H1 (cell line): ENCODE measurements at regions not wholly inside any gene's neighbourhood (a gene's known extent, or its start where the extent isn't known, plus 50 kb on each side); places are given as distances from the start of the nearest gene placed in this dataset.

Source experiments
- CTCF ChIA-PET: fragments of 300-600 bp; sonication (Branson Sonifier 250); formaldehyde crosslinking; loops from one replicate; lab custom pipeline; 2021; ENCODE audit not compliant: partially characterized antibody; lab: Charles Lee
- POLR2A ChIA-PET: fragments of 300-600 bp; sonication (Branson Sonifier 250); formaldehyde crosslinking; loops from one replicate; lab custom pipeline; 2021; ENCODE audit warnings: inconsistent platforms; ENCODE audit not compliant: partially characterized antibody; lab: Charles Lee
- DNase-seq, 2 experiments: peaks; one replicate each; pipeline versions ENCODE4 v3.0.0 to v3.0.0-alpha.2; 2010 to 2022; ENCODE audit warnings: low spot score in 2 of 2, low read depth in 1 of 2, mixed read lengths in 1 of 2
- FAIRE-seq: peaks from 2 replicates; lab custom pipeline; 2011; peaks lifted over from hg19 to GRCh38; lab: Jason Lieb, UNC
- H2AFZ ChIP-seq: 2 replicates; pipeline ENCODE4 v1.8.1; 2012; ENCODE audit warnings: low read length, inconsistent platforms
- H2AK5ac ChIP-seq: 2 replicates; pipeline ENCODE4 v1.6.1; 2013; ENCODE audit warnings: low read depth, low read length
- H2BK120ac ChIP-seq: replicated peaks from 2 replicates; pipeline ENCODE3; 2013; ENCODE audit warnings: low read depth, low read length, inconsistent platforms
- H2BK12ac ChIP-seq: 2 replicates; pipeline ENCODE4 v1.6.1; 2013; ENCODE audit warnings: low read depth, low read length
- H2BK15ac ChIP-seq: 2 replicates; pipeline ENCODE4 v1.6.1; 2013; ENCODE audit warnings: low read length
- H2BK20ac ChIP-seq: 2 replicates; pipeline ENCODE4 v1.6.1; 2013; ENCODE audit warnings: low read length
- H2BK5ac ChIP-seq: 2 replicates; pipeline ENCODE4 v1.6.1; 2013; ENCODE audit warnings: low read depth, low read length
- H3K14ac ChIP-seq: 2 replicates; pipeline ENCODE4 v1.6.1; 2013; ENCODE audit warnings: inconsistent platforms; ENCODE audit not compliant: insufficient read length
- H3K18ac ChIP-seq: 2 replicates; pipeline ENCODE4 v1.6.1; 2013; ENCODE audit warnings: low read length; ENCODE audit errors: extremely low read depth
- H3K23ac ChIP-seq: 2 replicates; pipeline ENCODE4 v1.6.1; 2013; ENCODE audit warnings: inconsistent platforms; ENCODE audit not compliant: insufficient read length
- H3K23me2 ChIP-seq: 2 replicates; pipeline ENCODE4 v1.6.1; 2013; ENCODE audit warnings: low read depth, low read length
- H3K27ac ChIP-seq: 2 replicates; pipeline ENCODE4 v1.6.1; 2011; ENCODE audit warnings: low read depth, low read length, inconsistent platforms
- H3K27me3 ChIP-seq, 4 experiments: replicated peaks in 1 of 4; 1 replicate in 1 of 4; 2 replicates in 3 of 4; pipeline versions ENCODE4 v1.6.1 to v1.8.1; 2011 to 2013; ENCODE audit warnings: low read length in 3 of 4, mild to moderate bottlenecking in 3 of 4, inconsistent platforms in 2 of 4, mixed read lengths in 2 of 4, moderate library complexity in 1 of 4; ENCODE audit not compliant: control insufficient read depth in 3 of 4, insufficient read depth in 3 of 4; ENCODE audit errors: extremely low read depth in 1 of 4
- H3K36me3 ChIP-seq, 4 experiments: 2 replicates each; pipeline versions ENCODE4 v1.6.1 to v1.8.1; 2011 to 2013; ENCODE audit warnings: mild to moderate bottlenecking in 4 of 4, low read length in 3 of 4, moderate library complexity in 2 of 4, control low read depth in 1 of 4, inconsistent platforms in 1 of 4; ENCODE audit not compliant: insufficient read depth in 4 of 4, control insufficient read depth in 2 of 4
- H3K4ac ChIP-seq: replicated peaks from 2 replicates; pipeline ENCODE3; 2013; ENCODE audit warnings: low read length, low read depth, mixed read lengths, inconsistent platforms; ENCODE audit not compliant: insufficient read length
- H3K4me1 ChIP-seq, 4 experiments: replicated peaks in 1 of 4; 1 replicate in 1 of 4; 2 replicates in 3 of 4; pipeline versions ENCODE4 v1.6.1 to v1.8.1; 2011 to 2013; ENCODE audit warnings: low read length in 3 of 4, inconsistent platforms in 2 of 4, mixed read lengths in 1 of 4; ENCODE audit not compliant: insufficient read depth in 4 of 4, control insufficient read depth in 3 of 4
- H3K4me2 ChIP-seq, 2 experiments: 2 replicates each; pipeline versions ENCODE4 v1.6.1 to v1.8.1; 2011 to 2013; ENCODE audit warnings: low read depth in 2 of 2, low read length in 2 of 2, control low read depth in 1 of 2, inconsistent platforms in 1 of 2, mild to moderate bottlenecking in 1 of 2; ENCODE audit not compliant: insufficient read depth in 1 of 2
- H3K4me3 ChIP-seq, 4 experiments: fragments of 200-600, 300-600 bp in 1 of 4; sonication (generic), shearing (Covaris generic), sonication (Bioruptor Twin) in 1 of 4; 2 replicates each; pipeline versions ENCODE4 v1.5.1 to v1.8.1; 2011 to 2016; ENCODE audit warnings: low read length in 4 of 4, low read depth in 3 of 4, control low read depth in 2 of 4, inconsistent platforms in 2 of 4, mild to moderate bottlenecking in 2 of 4, mixed read lengths in 1 of 4, moderate library complexity in 1 of 4; ENCODE audit not compliant: insufficient read depth in 2 of 4; ENCODE audit errors: extremely low read depth in 1 of 4
- H3K56ac ChIP-seq: replicated peaks from 2 replicates; pipeline ENCODE3; 2013; ENCODE audit warnings: low read depth, mild to moderate bottlenecking, mixed read lengths, low read length, inconsistent platforms; ENCODE audit not compliant: insufficient read length
- H3K79me1 ChIP-seq: 2 replicates; pipeline ENCODE4 v1.6.1; 2013; ENCODE audit warnings: low read depth, low read length, control low read depth
- H3K79me2 ChIP-seq, 2 experiments: 2 replicates each; pipeline versions ENCODE4 v1.6.1 to v1.8.1; 2012 to 2013; ENCODE audit warnings: low read length in 2 of 2, mild to moderate bottlenecking in 2 of 2, inconsistent platforms in 1 of 2; ENCODE audit not compliant: insufficient read depth in 2 of 2, control insufficient read depth in 1 of 2
- H3K9ac ChIP-seq, 4 experiments: replicated peaks in 1 of 4; 1 replicate in 1 of 4; 2 replicates in 3 of 4; pipeline versions ENCODE4 v1.6.1 to v1.8.1; 2011 to 2013; ENCODE audit warnings: low read depth in 3 of 4, low read length in 3 of 4, control low read depth in 2 of 4, mild to moderate bottlenecking in 2 of 4, moderate library complexity in 2 of 4, inconsistent platforms in 1 of 4; ENCODE audit errors: extremely low read depth in 1 of 4
- H3K9me3 ChIP-seq, 2 experiments: 2 replicates each; pipeline versions ENCODE4 v1.6.1 to v1.8.1; 2012 to 2013; ENCODE audit warnings: mild to moderate bottlenecking in 2 of 2, moderate library complexity in 2 of 2, control low read depth in 1 of 2, inconsistent platforms in 1 of 2, low read depth in 1 of 2, low read length in 1 of 2, mixed read lengths in 1 of 2; ENCODE audit not compliant: insufficient read depth in 2 of 2
- H4K20me1 ChIP-seq, 2 experiments: replicated peaks in 1 of 2; 2 replicates each; pipeline versions ENCODE3 to v1.8.1; 2011 to 2013; ENCODE audit warnings: inconsistent platforms in 2 of 2, low read length in 2 of 2, mild to moderate bottlenecking in 1 of 2; ENCODE audit not compliant: insufficient read depth in 2 of 2, control insufficient read depth in 1 of 2
- H4K5ac ChIP-seq: 2 replicates; pipeline ENCODE4 v1.6.1; 2013; ENCODE audit warnings: low read length, low read depth, mixed read lengths, inconsistent platforms; ENCODE audit not compliant: insufficient read length
- H4K8ac ChIP-seq: 2 replicates; pipeline ENCODE4 v1.8.0; 2013; ENCODE audit warnings: mild to moderate bottlenecking, moderate library complexity, low read length, inconsistent platforms; ENCODE audit not compliant: insufficient read depth; ENCODE audit errors: extremely low read depth
- H4K91ac ChIP-seq: replicated peaks from 2 replicates; pipeline ENCODE3; 2013; ENCODE audit warnings: low read length, mixed read lengths, inconsistent platforms; ENCODE audit not compliant: insufficient read length
- CREB1 ChIP-seq: IDR thresholded peaks from 2 replicates; pipeline ENCODE4 v1.6.1; 2012; ENCODE audit warnings: inconsistent platforms
- EGR1 ChIP-seq: IDR thresholded peaks from 2 replicates; pipeline ENCODE4 v1.6.1; 2011; ENCODE audit warnings: low read depth, low read length, borderline replicate concordance
- EP300 ChIP-seq, 2 experiments: IDR thresholded peaks; 1 replicate in 1 of 2; 2 replicates in 1 of 2; pipeline ENCODE4 v1.6.1; 2011 to 2012; ENCODE audit warnings: low read depth in 2 of 2, low read length in 2 of 2, mild to moderate bottlenecking in 2 of 2, borderline replicate concordance in 1 of 2, inconsistent platforms in 1 of 2, moderate library complexity in 1 of 2
- FOSL1 ChIP-seq: IDR thresholded peaks from 2 replicates; pipeline ENCODE4 v1.6.1; 2011; ENCODE audit warnings: mild to moderate bottlenecking, low read depth, low read length, moderate library complexity; ENCODE audit not compliant: insufficient read depth
- GABPA ChIP-seq: IDR thresholded peaks from 2 replicates; pipeline ENCODE4 v1.6.1; 2011; ENCODE audit warnings: mild to moderate bottlenecking, low read length, moderate library complexity, borderline replicate concordance; ENCODE audit not compliant: insufficient read depth
- PHF8 ChIP-seq: fragments of 200-600 bp; sonication (generic); conservative IDR thresholded peaks from 2 replicates; pipeline ENCODE4 v1.7.1; 2012; ENCODE audit warnings: low read depth, mild to moderate bottlenecking, inconsistent platforms, low read length, moderate library complexity
- POLR2A ChIP-seq, 2 experiments: IDR thresholded peaks; 1 replicate in 1 of 2; 2 replicates in 1 of 2; pipeline ENCODE4 v1.6.1; 2011; ENCODE audit warnings: low read depth in 2 of 2, low read length in 2 of 2, mild to moderate bottlenecking in 2 of 2; ENCODE audit errors: control extremely low read depth in 1 of 2
- POU5F1 ChIP-seq: IDR thresholded peaks from 2 replicates; pipeline ENCODE4 v1.6.1; 2011; ENCODE audit warnings: low read depth, mild to moderate bottlenecking, low read length, moderate library complexity
- SAP30 ChIP-seq: fragments of 300-600 bp; sonication (generic); IDR thresholded peaks from 2 replicates; pipeline ENCODE4 v1.7.1; 2012; ENCODE audit warnings: low read length, moderate library complexity, mild to moderate bottlenecking, inconsistent platforms; ENCODE audit not compliant: insufficient read depth, insufficient replicate concordance
- SRF ChIP-seq: IDR thresholded peaks from 2 replicates; pipeline ENCODE4 v1.6.1; 2011; ENCODE audit warnings: mild to moderate bottlenecking, low read depth, low read length, moderate library complexity
- SUZ12 ChIP-seq: fragments of 200-600 bp; sonication (generic); IDR thresholded peaks from 2 replicates; pipeline ENCODE4 v1.6.1; 2012; ENCODE audit warnings: mild to moderate bottlenecking, inconsistent platforms, low read length, moderate library complexity, mixed read lengths
- TAF1 ChIP-seq: IDR thresholded peaks from 2 replicates; pipeline ENCODE4 v1.6.1; 2011; ENCODE audit warnings: mild to moderate bottlenecking, low read depth, low read length
- YY1 ChIP-seq: IDR thresholded peaks from 2 replicates; pipeline ENCODE4 v1.6.1; 2011; ENCODE audit warnings: low read depth, mild to moderate bottlenecking, low read length
- ZNF274 ChIP-seq: IDR thresholded peaks from 2 replicates; pipeline ENCODE4 v1.7.0; 2012; ENCODE audit warnings: low read length, borderline replicate concordance; ENCODE audit errors: extremely low read depth
- WGBS, 2 experiments: shearing (Covaris generic) in 1 of 2; methylation state at CpG; one replicate each; pipeline versions ENCODE4 v1.1.6 to v1.1.7; 2013 to 2015; ENCODE audit warnings: low lambda C conversion rate in 2 of 2, mixed read lengths in 2 of 2, inconsistent platforms in 1 of 2, low coverage in 1 of 2, missing lambda C conversion rate in 1 of 2; ENCODE audit not compliant: insufficient replicate concordance in 2 of 2, insufficient coverage in 1 of 2, insufficient read length in 1 of 2; ENCODE audit errors: extremely low coverage in 1 of 2, missing lambda C conversion rate in 1 of 2; 5-methylcytosine and 5-hydroxymethylcytosine counted together

DNA sequence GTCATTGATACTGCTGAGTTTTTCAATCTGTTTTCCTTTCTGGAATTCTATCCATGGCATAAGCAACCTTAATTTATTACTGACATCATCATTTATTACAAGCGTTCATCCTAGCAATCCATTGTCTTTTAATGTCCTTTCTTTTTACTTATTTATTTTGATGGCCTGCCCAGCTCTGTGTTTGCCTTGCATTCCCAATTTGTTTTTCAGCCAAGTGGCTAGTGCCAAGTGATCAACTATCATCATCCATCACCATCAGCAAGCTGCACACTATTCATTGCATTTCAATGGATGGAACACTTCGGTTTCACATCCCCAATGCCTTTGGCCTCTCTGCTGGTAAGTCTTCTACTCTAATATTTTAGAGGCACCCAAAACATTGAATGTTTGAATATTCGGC lies 831.7 kb upstream of the EPHA5 start:
- Histone ChIP-seq H3K27ac (no peak overlapping the region), H3K36me3 (no peaks in the 10 kb centered on the region), H3K4me1 (no peaks in the 10 kb centered on the region), H4K5ac (no peak overlapping the region), H2AK5ac (no peak overlapping the region), H3K4me2 (no peak overlapping the region), H3K4ac (no peak overlapping the region), H2BK20ac (no peak overlapping the region), H2AFZ (no peak overlapping the region), H3K79me1 (no peaks in the 10 kb centered on the region), H3K56ac (no peak overlapping the region), H3K23ac (no peak overlapping the region), H2BK5ac (no peak overlapping the region), H3K27me3 (no peaks in the 10 kb centered on the region), H3K9ac (no peak overlapping the region), H2BK12ac (no peak overlapping the region), H4K91ac (no peak overlapping the region), H2BK120ac (no peak overlapping the region), H3K23me2 (no peaks in the 10 kb centered on the region), H3K9me3 (no peaks in the 10 kb centered on the region), H2BK15ac (no peak overlapping the region), H4K20me1 (no peaks in the 10 kb centered on the region), H3K4me3 (no peak overlapping the region), H3K79me2 (no peaks in the 10 kb centered on the region), H4K8ac (no peak overlapping the region), H3K18ac (no peak overlapping the region), H3K14ac (no peak overlapping the region)
- WGBS, 2 experiments, result 81% methylated on average over 3 of the region's 3 CpGs; no CpG with 5 or more reads in 1 of the 2 experiments
- TF ChIP-seq TAF1, result no peak
- no peak for TF ChIP-seq FOSL1
- no peak for TF ChIP-seq ZNF274
- TF ChIP-seq SUZ12, result no peak
- no peak for TF ChIP-seq PHF8
- TF ChIP-seq EP300 (IDR thresholded peaks at IDR 0.05; ENCODE audit: borderline replicate concordance in 1 of 2, low read depth in 2 of 2, low read length in 2 of 2), result no peak
- no peak for TF ChIP-seq CREB1
- no peak for TF ChIP-seq YY1
- no peak for TF ChIP-seq POLR2A (IDR thresholded peaks at IDR 0.05; ENCODE audit: control extremely low read depth in 1 of 2, low read depth in 2 of 2, low read length in 2 of 2)
- no peak for TF ChIP-seq GABPA
- no peak for TF ChIP-seq POU5F1
- TF ChIP-seq SRF, result no peak
- TF ChIP-seq SAP30, result no peak
- TF ChIP-seq EGR1, result no peak
- no peak for DNase-seq
- FAIRE-seq, result no peak
- CTCF ChIA-PET, result no interaction called here
- POLR2A ChIA-PET, result no interaction called here
